MV-4-11 (cell line): ENCODE measurements at regions not wholly inside any gene's neighbourhood (a gene's known extent, or its start where the extent isn't known, plus 50 kb on each side); places are given as distances from the start of the nearest gene placed in this dataset.

ENCODE experiments used
- DNase-seq: peaks from one replicate; lab custom pipeline; 2025; lab: John Stamatoyannopoulos, UW

DNA sequence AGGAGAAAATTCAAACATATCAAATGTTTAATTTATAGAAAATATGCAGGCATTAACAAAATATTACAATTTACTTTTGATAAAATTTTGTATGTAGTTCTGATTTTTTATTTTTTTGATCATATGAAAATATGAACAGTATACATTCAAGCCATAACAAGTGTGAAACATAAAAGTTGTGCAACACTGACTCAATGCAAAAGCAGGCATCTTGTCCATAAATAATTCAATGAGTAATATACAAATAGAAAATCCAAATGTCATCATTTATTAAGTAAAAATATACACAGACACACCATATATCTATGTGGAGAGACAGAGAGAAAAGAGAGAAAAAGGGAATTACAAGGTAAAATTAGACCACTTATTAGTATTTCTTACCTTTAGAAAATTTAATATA lies 1183.9 kb downstream of the SLITRK1 start:
- no peak for DNase-seq

DNA sequence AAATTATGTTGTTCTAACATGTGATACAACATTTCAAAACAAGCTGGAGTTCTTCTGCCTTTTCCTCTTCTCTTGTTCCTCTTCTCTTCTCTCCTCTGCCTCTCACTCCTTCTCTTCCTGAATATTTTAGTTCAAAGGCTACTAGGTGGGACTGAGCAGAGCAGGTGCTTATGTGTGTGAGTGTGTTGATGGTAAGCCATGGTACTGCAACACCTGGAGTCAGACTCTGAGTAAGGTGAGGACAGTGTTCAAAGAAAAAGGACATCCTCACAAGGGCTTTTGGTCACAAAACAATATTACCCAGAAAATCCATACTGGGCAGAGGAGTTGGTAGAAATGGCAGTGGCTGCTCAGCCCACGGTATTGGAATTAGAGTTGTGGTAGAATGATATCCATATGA lies 1188.7 kb downstream of the SLITRK1 start:
- DNase-seq, result no peak

DNA sequence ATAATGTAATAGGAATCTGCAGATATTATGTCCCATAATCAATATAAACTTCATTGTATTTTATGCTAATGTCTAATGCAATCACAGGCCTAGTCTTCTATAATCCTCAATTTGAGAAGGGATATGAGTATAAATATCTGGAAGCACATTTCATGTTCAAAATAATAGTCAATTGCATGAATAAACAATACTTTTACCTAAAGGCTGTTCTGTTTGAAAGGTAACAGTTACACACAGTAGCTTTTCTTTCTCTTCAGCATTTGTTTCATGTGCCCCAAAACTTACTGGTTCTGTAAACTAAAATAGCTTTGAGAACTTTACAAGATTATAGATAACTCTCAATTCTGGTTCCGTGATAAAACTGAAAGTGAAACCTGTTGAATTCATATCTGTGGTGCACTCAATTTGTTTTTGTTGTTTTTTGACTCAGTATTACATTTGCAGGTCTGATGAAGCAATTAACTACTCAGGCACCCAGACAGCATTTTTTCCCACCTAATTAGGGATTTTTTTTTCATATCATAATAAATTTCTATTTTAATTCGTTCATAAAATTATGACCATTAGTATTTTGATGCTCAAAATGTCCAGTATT lies 1193.8 kb downstream of the SLITRK1 start:
- no peak for DNase-seq

GRCh38 chr13:82687884-82688283 lies 1194.4 kb downstream of the SLITRK1 start:
- no peak for DNase-seq

DNA sequence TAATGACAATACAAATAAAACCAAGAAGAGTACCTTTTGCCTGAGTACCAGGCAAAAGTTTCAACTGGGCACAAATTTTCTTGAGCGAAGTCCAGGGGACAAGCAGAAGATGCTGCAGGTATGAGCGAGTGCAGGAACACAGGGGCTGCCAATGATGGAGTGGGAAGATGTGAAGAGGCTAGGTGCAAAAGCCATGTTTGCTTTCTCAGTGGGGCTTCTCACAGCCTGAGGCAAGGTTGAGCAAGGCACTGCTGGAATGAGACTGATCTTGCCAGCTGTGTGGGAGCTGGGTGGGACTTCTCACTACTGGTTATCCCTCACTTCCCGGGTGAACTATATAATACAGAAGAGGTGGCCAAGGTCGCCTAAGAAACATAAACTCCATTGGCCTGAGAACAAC lies 1200.7 kb downstream of the SLITRK1 start:
- no peak for DNase-seq

DNA sequence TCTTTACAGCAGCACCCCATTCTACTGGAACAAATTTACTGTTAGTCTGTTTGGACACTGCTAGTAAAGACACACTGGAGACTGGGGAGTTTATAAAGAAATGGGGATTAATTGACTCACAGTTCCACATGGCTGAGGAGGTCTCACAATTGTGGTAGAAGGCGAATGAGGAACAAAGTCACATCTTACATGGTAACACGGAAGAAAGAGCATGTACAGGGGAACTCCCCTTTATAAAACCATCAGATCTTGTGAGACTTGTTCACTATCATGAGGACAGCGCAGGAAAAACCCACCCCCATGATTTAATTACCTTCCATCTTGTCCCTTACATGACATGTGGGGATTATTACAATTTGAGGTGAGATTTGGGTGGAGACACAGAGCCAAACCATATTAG lies 1204.2 kb downstream of the SLITRK1 start:
- DNase-seq, result peak; percentile 50

DNA sequence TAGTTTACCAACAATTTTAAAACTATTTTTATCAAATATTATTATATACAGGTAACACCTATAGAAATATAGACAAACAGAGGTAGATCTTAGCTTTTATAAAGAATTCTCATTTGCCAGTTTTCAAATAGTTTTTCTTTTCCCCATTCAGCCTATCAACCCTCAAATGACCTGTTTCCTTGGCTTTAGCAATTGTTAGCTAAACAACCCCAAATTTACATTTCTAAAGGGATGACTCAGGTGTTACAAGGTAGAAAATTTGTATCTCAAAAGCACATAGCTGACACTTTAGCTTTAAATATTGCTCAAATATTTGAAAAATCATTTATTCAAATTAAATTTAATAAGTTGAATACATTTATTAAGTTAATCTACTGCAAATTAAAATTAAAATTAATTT lies 1207.2 kb downstream of the SLITRK1 start:
- DNase-seq, result no peak

DNA sequence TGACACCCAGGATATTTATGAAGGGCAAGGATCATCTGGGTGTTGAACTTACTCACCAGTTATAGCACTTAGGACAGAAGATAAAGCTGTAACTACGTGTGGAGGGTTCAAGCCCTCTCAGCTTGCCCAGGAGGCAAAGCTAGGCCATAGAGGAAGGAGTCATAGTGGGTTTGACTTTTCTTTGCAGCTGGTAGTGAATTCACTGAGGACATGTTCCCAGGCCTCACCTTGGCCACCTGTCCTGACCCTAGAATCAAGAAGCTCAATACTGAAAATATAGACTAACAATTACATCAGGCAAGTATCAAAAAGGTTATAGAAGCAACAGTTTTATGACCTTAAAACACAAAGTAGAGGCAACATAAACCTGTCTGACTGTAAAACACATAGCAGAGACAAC lies 1207.7 kb downstream of the SLITRK1 start:
- DNase-seq, result no peak

GRCh38 chr13:82672248-82672647 lies 1210.0 kb downstream of the SLITRK1 start:
- DNase-seq, result no peak

DNA sequence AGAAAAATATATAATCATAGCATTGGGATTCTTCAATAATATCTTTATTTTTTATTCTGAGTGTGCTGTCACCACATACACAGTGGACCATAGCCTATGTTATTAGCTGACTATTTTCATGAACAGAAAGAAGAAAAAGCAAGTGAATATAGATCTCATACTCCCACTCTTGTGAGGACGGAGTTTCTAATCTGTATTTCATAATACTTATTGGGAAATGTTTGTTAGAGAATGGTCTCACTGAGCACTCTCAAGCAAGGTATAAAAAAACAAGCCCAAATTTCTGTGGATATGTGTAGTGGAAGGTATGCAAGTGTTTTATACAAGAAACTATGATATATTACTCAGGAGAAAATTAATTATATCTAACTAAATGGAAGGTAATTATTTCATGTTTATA lies 1218.1 kb downstream of the SLITRK1 start:
- DNase-seq, result no peak

- no peak for DNase-seq
Measured at GRCh38 chr13:82661126-82661525, 1221.1 kb downstream of the SLITRK1 start.

DNA sequence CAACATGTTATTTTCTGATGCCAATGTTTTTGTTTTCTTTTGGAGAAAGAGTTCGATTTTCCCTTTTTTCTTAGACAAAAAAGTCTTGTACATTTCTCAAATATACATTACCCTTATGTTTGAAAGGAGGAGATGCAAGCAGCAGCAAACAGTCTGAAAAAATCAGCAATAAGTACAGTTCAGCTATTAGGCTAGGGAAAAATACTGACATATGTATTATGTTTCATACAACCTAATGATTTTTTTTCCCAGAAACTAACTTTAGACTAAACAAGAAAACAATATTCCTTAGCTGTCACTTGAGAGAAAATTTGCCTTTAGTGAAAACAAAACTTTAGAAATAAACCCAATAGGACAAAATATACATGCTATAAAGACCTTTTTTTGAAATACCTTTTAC lies 1223.5 kb downstream of the SLITRK1 start:
- DNase-seq, result no peak

DNA sequence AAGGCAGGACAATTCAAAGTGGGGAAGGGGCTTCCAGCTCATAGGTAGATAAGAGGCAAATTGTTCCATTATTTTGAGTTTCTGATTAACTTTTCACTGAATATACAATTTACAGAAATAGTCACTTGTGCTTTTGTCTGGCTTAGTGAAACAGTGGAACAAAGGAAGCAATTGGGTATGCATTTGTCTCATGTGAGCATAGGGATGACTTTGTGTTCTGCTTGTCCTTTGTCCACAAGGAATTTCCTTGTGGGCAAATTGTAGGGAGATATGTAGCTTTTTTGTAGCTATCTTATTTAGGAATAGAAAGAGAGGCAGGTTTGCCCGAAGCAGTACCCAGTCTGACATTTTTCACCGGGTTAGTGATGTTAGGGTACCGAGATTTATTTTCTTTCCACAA lies 1224.8 kb downstream of the SLITRK1 start:
- no peak for DNase-seq

- peak; percentile 70 for DNase-seq
Measured at GRCh38 chr13:82654861-82655855, 1227.1 kb downstream of the SLITRK1 start.

DNA sequence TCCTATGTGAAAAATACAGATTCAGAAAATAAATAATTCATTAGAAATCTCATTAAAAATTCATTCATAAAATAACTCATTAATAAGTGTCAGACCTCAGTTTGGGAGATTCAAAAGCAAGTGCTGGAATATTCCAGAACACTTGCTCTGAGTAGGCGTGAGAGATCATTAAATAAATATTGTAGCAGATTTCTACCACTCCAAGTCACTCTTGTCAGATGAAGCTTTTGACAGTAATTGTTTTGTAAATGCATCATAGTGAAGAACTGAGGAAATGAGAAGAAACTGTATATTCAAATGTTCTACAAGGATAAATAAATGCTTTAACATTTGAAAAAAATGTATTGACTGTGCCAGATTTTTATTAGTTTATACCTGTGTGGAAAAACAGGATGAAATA lies 1228.1 kb downstream of the SLITRK1 start:
- no peak for DNase-seq

- DNase-seq, result no peak
Measured at GRCh38 chr13:82647540-82647939, 1234.7 kb downstream of the SLITRK1 start.

GRCh38 chr13:82636119-82636518 lies 1246.2 kb downstream of the SLITRK1 start:
- DNase-seq, result peak; percentile 80

- DNase-seq, result no peak
Measured at GRCh38 chr13:82634946-82635345, 1247.3 kb downstream of the SLITRK1 start.

- DNase-seq, result no peak
Measured at GRCh38 chr13:82627183-82627582, 1255.1 kb downstream of the SLITRK1 start.

DNA sequence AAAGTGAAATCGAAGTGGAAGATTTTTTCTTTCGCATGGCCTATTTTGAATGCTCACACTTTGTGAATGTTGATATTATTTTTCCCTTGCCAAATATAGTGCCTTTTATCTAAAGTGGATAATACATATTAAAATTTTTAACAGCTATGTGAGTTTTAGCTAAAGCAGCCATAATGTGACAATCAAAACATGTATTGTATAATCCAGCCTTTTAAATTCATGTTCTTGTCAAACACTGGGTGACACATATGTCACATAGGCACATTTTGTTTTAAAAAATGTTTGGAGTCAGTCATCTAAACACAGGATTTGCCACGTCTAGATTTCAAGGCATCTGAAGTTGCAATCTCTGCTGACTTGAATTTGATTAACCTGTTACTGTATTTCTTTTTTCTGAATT lies 1256.6 kb downstream of the SLITRK1 start:
- DNase-seq, result no peak

- DNase-seq, result no peak
Measured at GRCh38 chr13:82615043-82615442, 1267.2 kb downstream of the SLITRK1 start.

DNA sequence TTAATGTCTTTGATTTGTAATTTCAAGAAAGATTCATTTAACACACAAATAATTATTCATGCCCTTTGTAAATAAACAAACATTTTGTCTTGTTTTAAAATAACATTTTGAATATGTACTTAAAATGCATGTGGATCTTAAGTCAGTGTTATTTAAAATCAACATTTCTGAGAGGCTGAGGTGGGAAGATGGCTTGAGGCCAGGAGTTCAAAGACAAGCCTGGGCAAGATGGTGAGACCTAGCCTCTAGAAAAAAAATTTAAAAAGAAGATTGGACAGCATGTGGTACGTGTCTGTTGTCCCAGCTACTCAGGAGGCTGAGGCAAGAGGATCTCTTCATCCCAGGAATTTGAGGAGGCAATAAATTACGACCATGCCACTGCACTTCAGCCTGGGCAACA lies 1268.2 kb downstream of the SLITRK1 start:
- no peak for DNase-seq

DNA sequence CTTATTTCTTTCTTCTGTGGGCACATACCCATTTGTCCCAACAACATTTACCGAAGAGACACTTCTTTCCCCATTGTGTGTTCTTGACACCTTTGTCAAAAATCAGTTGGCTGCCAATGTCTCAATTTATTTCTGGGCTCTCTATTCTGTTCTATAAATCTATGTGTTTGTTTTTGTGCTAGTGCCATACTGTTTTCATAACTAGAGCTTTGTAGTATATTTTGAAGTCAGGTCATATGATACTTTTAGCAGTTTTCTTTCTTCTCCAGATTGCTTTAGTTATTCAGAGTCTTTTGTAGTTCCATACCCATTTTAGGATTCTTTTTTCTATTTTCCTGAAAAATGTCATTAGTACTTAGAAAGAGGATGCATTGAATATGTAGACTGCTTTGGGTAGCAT lies 1276.3 kb downstream of the SLITRK1 start:
- DNase-seq, result no peak

- DNase-seq, result no peak
Measured at GRCh38 chr13:82597747-82598146, 1284.5 kb downstream of the SLITRK1 start.
